K562 (cell line): ENCODE measurements at regions not wholly inside any gene's neighbourhood (a gene's known extent, or its start where the extent isn't known, plus 50 kb on each side); places are given as distances from the start of the nearest gene placed in this dataset.

Source experiments
- BHLHE40 ChIP-seq: IDR thresholded peaks from 2 replicates; pipeline ENCODE4 v1.6.1; 2011; ENCODE audit warnings: low read length, improper control_type of control experiment
- C11orf30 ChIP-seq: fragments of 450-650 bp; IDR thresholded peaks from 2 replicates; pipeline ENCODE4 v1.6.1; 2016; ENCODE audit warnings: low read depth, mild to moderate bottlenecking
- ETS1 ChIP-seq: conservative IDR thresholded peaks from 2 replicates; pipeline ENCODE4 v1.6.1; 2011; ENCODE audit warnings: low read depth, mild to moderate bottlenecking, low read length; ENCODE audit not compliant: control insufficient read depth
- FOXP1 ChIP-seq: sonication (generic); formaldehyde crosslinking; IDR thresholded peaks from 2 replicates; pipeline ENCODE4 v1.8.0; 2022; ENCODE audit warnings: mild to moderate bottlenecking, missing genetic modification reagents
- ID3 ChIP-seq, 2 experiments: fragments of 250-450 bp in 1 of 2; fragments of 450-650 bp in 1 of 2; sonication (Bioruptor Pico) in 1 of 2; IDR thresholded peaks; 2 replicates each; pipeline versions ENCODE4 v1.6.1 to v1.8.0; 2016 to 2021; ENCODE audit warnings: mild to moderate bottlenecking in 2 of 2, moderate library complexity in 2 of 2, missing compliant biosample characterization in 1 of 2, missing genetic modification characterization in 1 of 2
- KAT8 ChIP-seq: fragments of 450-650 bp; IDR thresholded peaks from 2 replicates; pipeline ENCODE4 v1.6.1; 2016; ENCODE audit warnings: low read depth, mild to moderate bottlenecking
- MCM5 ChIP-seq: fragments of 450-650 bp; IDR thresholded peaks from 2 replicates; pipeline ENCODE4 v1.6.1; 2016; ENCODE audit warnings: low read depth
- MED1 ChIP-seq: sonication (generic); formaldehyde crosslinking; IDR thresholded peaks from 2 replicates; pipeline ENCODE4 v1.8.1; 2023; ENCODE audit warnings: missing genetic modification reagents, borderline replicate concordance
- NFATC3 ChIP-seq: fragments of 450-650 bp; IDR thresholded peaks from 2 replicates; pipeline ENCODE4 v1.6.1; 2017; ENCODE audit warnings: mild to moderate bottlenecking
- NFRKB ChIP-seq: fragments of 450-650 bp; IDR thresholded peaks from 2 replicates; pipeline ENCODE4 v1.6.1; 2016; ENCODE audit warnings: low read depth
- NUFIP1 ChIP-seq: fragments of 450-650 bp; IDR thresholded peaks from 2 replicates; pipeline ENCODE4 v1.6.1; 2018; ENCODE audit not compliant: partially characterized antibody
- PCBP1 ChIP-seq: fragments of 200-400 bp; formaldehyde crosslinking; IDR thresholded peaks from 2 replicates; pipeline ENCODE4 v1.6.1; 2018; ENCODE audit warnings: mild to moderate bottlenecking, low read depth, low read length; ENCODE audit not compliant: poor library complexity, severe bottlenecking
- POLR2H ChIP-seq: IDR thresholded peaks from 2 replicates; pipeline ENCODE4 v1.6.1; 2016; ENCODE audit warnings: missing genetic modification characterization, low read depth, mild to moderate bottlenecking, control low read depth, missing compliant biosample characterization, moderate library complexity
- SIRT6 ChIP-seq: IDR thresholded peaks from one replicate; pipeline ENCODE4 v1.6.1; 2012; ENCODE audit warnings: low read depth, mild to moderate bottlenecking, control low read depth, inconsistent platforms, low read length, moderate library complexity
- TCFL5 ChIP-seq: fragments of 250-450 bp; sonication (Bioruptor Pico); conservative IDR thresholded peaks from 2 replicates; pipeline ENCODE4 v1.6.1; 2021; ENCODE audit warnings: mild to moderate bottlenecking, moderate library complexity, matching md5 sums
- ZBTB1 ChIP-seq: sonication (generic); formaldehyde crosslinking; IDR thresholded peaks from 2 replicates; pipeline ENCODE4 v1.8.1; 2023; ENCODE audit warnings: missing genetic modification reagents, low read depth, mild to moderate bottlenecking, borderline replicate concordance
- ZC3H4 ChIP-seq: sonication (generic); formaldehyde crosslinking; IDR thresholded peaks from 2 replicates; pipeline ENCODE4 v1.9.0; 2021; ENCODE audit warnings: missing genetic modification reagents, borderline replicate concordance
- ZNF217 ChIP-seq: sonication (generic); formaldehyde crosslinking; IDR thresholded peaks from 2 replicates; pipeline ENCODE4 v1.8.0; 2022; ENCODE audit warnings: mild to moderate bottlenecking, missing genetic modification reagents
- ZNF3 ChIP-seq: fragments of 250-450 bp; sonication (Bioruptor Pico); IDR thresholded peaks from 2 replicates; pipeline ENCODE4 v1.5.0; 2021; ENCODE audit warnings: mild to moderate bottlenecking, moderate library complexity
- ZNF75A ChIP-seq: fragments of 450-650 bp; formaldehyde crosslinking; IDR thresholded peaks from 2 replicates; pipeline ENCODE4 v1.4.0; 2020; ENCODE audit warnings: mild to moderate bottlenecking
- TF ChIP-seq, protein P1 (sequence below), 2 experiments: fragments of 450-650 bp in 1 of 2; IDR thresholded peaks; 2 replicates each; pipeline ENCODE4 v1.6.1; 2011 to 2017; ENCODE audit warnings: low read depth in 2 of 2, antibody characterized with exemption in 1 of 2, borderline replicate concordance in 1 of 2, low read length in 1 of 2, mild to moderate bottlenecking in 1 of 2, mixed read lengths in 1 of 2; ENCODE audit not compliant: control insufficient read depth in 1 of 2
- TF ChIP-seq, protein P2 (sequence below): fragments of 250-450 bp; sonication (Bioruptor Pico); IDR thresholded peaks from 2 replicates; pipeline ENCODE4 v1.8.0; 2022; ENCODE audit warnings: inconsistent platforms, mild to moderate bottlenecking, moderate library complexity, borderline replicate concordance
- TF ChIP-seq, protein P3 (sequence below): sonication (generic); formaldehyde crosslinking; IDR thresholded peaks from 2 replicates; pipeline ENCODE4 v1.9.0; 2022; ENCODE audit warnings: mild to moderate bottlenecking, missing genetic modification reagents

DNA sequence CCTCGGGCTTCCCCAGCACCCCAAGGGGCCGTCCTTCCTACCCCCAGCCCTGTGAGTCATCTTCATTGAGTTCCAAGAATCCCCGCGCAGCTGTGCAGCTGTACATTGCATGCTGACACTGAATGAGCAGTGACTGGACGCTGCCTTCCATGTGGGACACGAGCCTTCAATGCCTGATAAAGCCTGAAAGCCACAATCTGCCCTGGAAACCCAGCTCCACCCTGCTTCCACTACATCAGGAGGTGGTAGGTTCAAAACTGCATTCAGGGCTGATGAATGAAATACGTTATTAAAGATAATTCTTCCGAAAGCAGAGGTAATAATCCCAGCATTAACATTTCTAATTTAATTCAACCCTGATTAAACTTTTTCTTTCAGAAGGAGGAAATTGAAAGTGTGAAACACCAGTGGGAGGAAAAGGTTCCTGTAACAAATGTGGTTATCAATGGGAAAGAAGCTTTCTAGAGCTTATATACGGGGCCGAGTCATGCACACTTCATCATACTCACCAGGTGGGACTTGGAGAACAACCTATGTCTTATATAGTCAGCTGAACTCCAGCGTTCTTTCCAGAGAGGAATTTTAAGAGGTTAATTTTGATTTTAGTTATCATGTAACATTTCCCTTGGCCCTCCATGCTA is 360.1 kb downstream of the LPIN1 start (continued):
- TF ChIP-seq, protein P1, sequence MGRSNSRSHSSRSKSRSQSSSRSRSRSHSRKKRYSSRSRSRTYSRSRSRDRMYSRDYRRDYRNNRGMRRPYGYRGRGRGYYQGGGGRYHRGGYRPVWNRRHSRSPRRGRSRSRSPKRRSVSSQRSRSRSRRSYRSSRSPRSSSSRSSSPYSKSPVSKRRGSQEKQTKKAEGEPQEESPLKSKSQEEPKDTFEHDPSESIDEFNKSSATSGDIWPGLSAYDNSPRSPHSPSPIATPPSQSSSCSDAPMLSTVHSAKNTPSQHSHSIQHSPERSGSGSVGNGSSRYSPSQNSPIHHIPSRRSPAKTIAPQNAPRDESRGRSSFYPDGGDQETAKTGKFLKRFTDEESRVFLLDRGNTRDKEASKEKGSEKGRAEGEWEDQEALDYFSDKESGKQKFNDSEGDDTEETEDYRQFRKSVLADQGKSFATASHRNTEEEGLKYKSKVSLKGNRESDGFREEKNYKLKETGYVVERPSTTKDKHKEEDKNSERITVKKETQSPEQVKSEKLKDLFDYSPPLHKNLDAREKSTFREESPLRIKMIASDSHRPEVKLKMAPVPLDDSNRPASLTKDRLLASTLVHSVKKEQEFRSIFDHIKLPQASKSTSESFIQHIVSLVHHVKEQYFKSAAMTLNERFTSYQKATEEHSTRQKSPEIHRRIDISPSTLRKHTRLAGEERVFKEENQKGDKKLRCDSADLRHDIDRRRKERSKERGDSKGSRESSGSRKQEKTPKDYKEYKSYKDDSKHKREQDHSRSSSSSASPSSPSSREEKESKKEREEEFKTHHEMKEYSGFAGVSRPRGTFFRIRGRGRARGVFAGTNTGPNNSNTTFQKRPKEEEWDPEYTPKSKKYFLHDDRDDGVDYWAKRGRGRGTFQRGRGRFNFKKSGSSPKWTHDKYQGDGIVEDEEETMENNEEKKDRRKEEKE (IDR thresholded peaks at IDR 0.05; ENCODE audit: borderline replicate concordance in 1 of 2, control insufficient read depth in 1 of 2, low read depth in 2 of 2, low read length in 1 of 2): 0 out of 4 replicates have a peak, but pooled peaks of 1 of the 2 experiments have one; percentile 68
- TF ChIP-seq SIRT6 (no peak), ETS1 (peak; percentile 79), ZNF217 (CRISPR knock-in tag) (no peak), PCBP1 (no peak), NFRKB (no peak; the same call in 1 of the 2 replicates), ZNF3 (CRISPR knock-in tag) (no peak), C11orf30 (no peak), ZNF75A (no peak), NUFIP1 (no peak), KAT8 (no peak), NFATC3 (no peak), POLR2H (tag) (peak; percentile 82), MCM5 (no peak), MED1 (CRISPR knock-in tag) (no peak), BHLHE40 (peak; percentile 91), ID3 (CRISPR knock-in tag; IDR thresholded peaks at IDR 0.05) (no peak), ID3 (tag; IDR thresholded peaks at IDR 0.05) (no peak), ZBTB1 (CRISPR knock-in tag) (no peak), ZC3H4 (CRISPR knock-in tag) (no peak), TCFL5 (CRISPR knock-in tag) (no peak), FOXP1 (CRISPR knock-in tag) (0 out of 2 replicates have a peak, but pooled peaks have one; percentile 67)
- TF ChIP-seq, protein P2, sequence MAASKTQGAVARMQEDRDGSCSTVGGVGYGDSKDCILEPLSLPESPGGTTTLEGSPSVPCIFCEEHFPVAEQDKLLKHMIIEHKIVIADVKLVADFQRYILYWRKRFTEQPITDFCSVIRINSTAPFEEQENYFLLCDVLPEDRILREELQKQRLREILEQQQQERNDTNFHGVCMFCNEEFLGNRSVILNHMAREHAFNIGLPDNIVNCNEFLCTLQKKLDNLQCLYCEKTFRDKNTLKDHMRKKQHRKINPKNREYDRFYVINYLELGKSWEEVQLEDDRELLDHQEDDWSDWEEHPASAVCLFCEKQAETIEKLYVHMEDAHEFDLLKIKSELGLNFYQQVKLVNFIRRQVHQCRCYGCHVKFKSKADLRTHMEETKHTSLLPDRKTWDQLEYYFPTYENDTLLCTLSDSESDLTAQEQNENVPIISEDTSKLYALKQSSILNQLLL (CRISPR knock-in tag): no peak
- TF ChIP-seq, protein P3, sequence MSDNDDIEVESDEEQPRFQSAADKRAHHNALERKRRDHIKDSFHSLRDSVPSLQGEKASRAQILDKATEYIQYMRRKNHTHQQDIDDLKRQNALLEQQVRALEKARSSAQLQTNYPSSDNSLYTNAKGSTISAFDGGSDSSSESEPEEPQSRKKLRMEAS: peak; percentile 93
